B cell (primary cell): ENCODE measurements at regions not wholly inside any gene's neighbourhood (a gene's known extent, or its start where the extent isn't known, plus 50 kb on each side); places are given as distances from the start of the nearest gene placed in this dataset.

ENCODE experiments used
- ATAC-seq: fragments of 200-7000 bp; cut with Tn5 transposase; one replicate; pipeline ENCODE4 v1.10.0; 2021; ENCODE audit warnings: low read depth, mild to moderate bottlenecking, moderate number of reproducible peaks, moderate library complexity
- CTCF ChIA-PET: fragments of 350-600 bp; sonication (Branson Sonifier 250); formaldehyde crosslinking; loops from one replicate; lab custom pipeline; 2021; ENCODE audit warnings: antibody characterized with exemption, inconsistent platforms; lab: Charles Lee
- POLR2A ChIA-PET: fragments of 350-600 bp; sonication (Branson Sonifier 250); formaldehyde crosslinking; loops from one replicate; lab custom pipeline; 2021; ENCODE audit warnings: antibody characterized with exemption; lab: Charles Lee
- DNase-seq: peaks from one replicate; pipeline ENCODE4 v3.0.0; 2013
- H2AFZ ChIP-seq: 2 replicates; pipeline ENCODE4 v1.6.1; 2012; ENCODE audit warnings: mild to moderate bottlenecking, low read depth, low read length; ENCODE audit not compliant: insufficient read depth, poor library complexity, severe bottlenecking
- H3K27ac ChIP-seq, 2 donors: 1 replicate in 1 of 2; 2 replicates in 1 of 2; pipeline ENCODE4 v1.5.1; 2012 to 2013; ENCODE audit warnings: low read length in 2 of 2, mild to moderate bottlenecking in 2 of 2, moderate library complexity in 1 of 2
- H3K27me3 ChIP-seq, 4 experiments: fragments of 200-600 bp in 1 of 4; sonication (generic) in 1 of 4; replicated peaks in 1 of 4; 1 replicate in 2 of 4; 2 replicates in 2 of 4; pipeline versions ENCODE4 v1.6.1 to v1.7.0; 2013 to 2016; ENCODE audit warnings: low read length in 3 of 4, mild to moderate bottlenecking in 2 of 4, mixed read lengths in 1 of 4, moderate library complexity in 1 of 4; ENCODE audit not compliant: insufficient read depth in 4 of 4, control insufficient read depth in 3 of 4; ENCODE audit errors: control extremely low read depth in 1 of 4
- H3K36me3 ChIP-seq, 2 experiments: replicated peaks in 1 of 2; 1 replicate in 1 of 2; 2 replicates in 1 of 2; pipeline versions ENCODE4 v1.6.1 to v1.7.1; 2013; ENCODE audit warnings: low read length in 1 of 2; ENCODE audit not compliant: insufficient read depth in 2 of 2, control insufficient read depth in 1 of 2; ENCODE audit errors: control extremely low read depth in 1 of 2, extremely low read depth in 1 of 2
- H3K4me1 ChIP-seq, 2 donors: fragments of 200-600 bp in 1 of 2; sonication (generic) in 1 of 2; 1 replicate in 1 of 2; 2 replicates in 1 of 2; pipeline versions ENCODE4 v1.5.1 to v1.6.1; 2013 to 2017; ENCODE audit warnings: low read length in 2 of 2; ENCODE audit not compliant: control insufficient read depth in 2 of 2, insufficient read depth in 2 of 2
- H3K4me2 ChIP-seq: replicated peaks from 2 replicates; pipeline ENCODE3; 2012; ENCODE audit warnings: mild to moderate bottlenecking, low read depth, low read length; ENCODE audit not compliant: poor library complexity, severe bottlenecking
- H3K4me3 ChIP-seq, 5 experiments: fragments of 200-600 bp in 1 of 5; sonication (generic) in 1 of 5; 1 replicate in 3 of 5; 2 replicates in 2 of 5; pipeline versions ENCODE4 v1.5.1 to v1.7.0; 2011 to 2016; ENCODE audit warnings: low read length in 4 of 5, mild to moderate bottlenecking in 4 of 5, low read depth in 2 of 5, control low read depth in 1 of 5, moderate library complexity in 1 of 5; ENCODE audit not compliant: insufficient read depth in 1 of 5; ENCODE audit errors: control extremely low read depth in 1 of 5, extremely low read depth in 1 of 5
- H3K79me2 ChIP-seq: fragments of 200-600 bp; sonication (generic); one replicate; pipeline ENCODE4 v1.6.0; 2016; ENCODE audit warnings: low read length; ENCODE audit not compliant: control insufficient read depth, insufficient read depth
- H3K9ac ChIP-seq: fragments of 200-600 bp; sonication (generic); 2 replicates; pipeline ENCODE4 v1.6.1; 2017; ENCODE audit warnings: mild to moderate bottlenecking, low read length, moderate library complexity
- H3K9me3 ChIP-seq, 3 donors: one replicate each; pipeline versions ENCODE4 v1.6.1 to v1.7.1; 2013; ENCODE audit warnings: low read length in 2 of 3; ENCODE audit not compliant: control insufficient read depth in 2 of 3, insufficient read depth in 1 of 3; ENCODE audit errors: control extremely low read depth in 1 of 3
- H4K20me1 ChIP-seq: 2 replicates; pipeline ENCODE4 v1.6.0; 2012; ENCODE audit warnings: mild to moderate bottlenecking, low read length; ENCODE audit not compliant: insufficient read depth, control insufficient read depth, poor library complexity, severe bottlenecking
- H3K27ac Mint-ChIP-seq: one replicate; pipeline ENCODE4 v1.8.0; 2021; ENCODE audit warnings: mixed read lengths
- H3K27me3 Mint-ChIP-seq: one replicate; pipeline ENCODE4 v1.8.0; 2021; ENCODE audit warnings: mixed read lengths
- H3K4me1 Mint-ChIP-seq: one replicate; pipeline ENCODE4 v1.8.0; 2021; ENCODE audit warnings: mixed read lengths
- H3K4me3 Mint-ChIP-seq: one replicate; pipeline ENCODE4 v1.8.0; 2021; ENCODE audit warnings: mixed read lengths
- H3K9me3 Mint-ChIP-seq: one replicate; pipeline ENCODE4 v1.8.0; 2022; ENCODE audit warnings: mixed read lengths; ENCODE audit not compliant: insufficient read depth
- EZH2 ChIP-seq: IDR thresholded peaks from 2 replicates; pipeline ENCODE4 v1.6.1; 2012; ENCODE audit warnings: borderline replicate concordance, low read depth, mild to moderate bottlenecking, moderate library complexity, low read length; ENCODE audit not compliant: insufficient read depth, poor library complexity, severe bottlenecking
- WGBS: methylation state at CpG from one replicate; pipeline ENCODE4 v1.1.5; 2013; ENCODE audit warnings: missing lambda C conversion rate; ENCODE audit not compliant: insufficient coverage; 5-methylcytosine and 5-hydroxymethylcytosine counted together
- intact Hi-C: fragments of 100-400 bp; cut with micrococcal nuclease; formaldehyde crosslinking; loops from one replicate; pipeline ENCODE4 v1.10.0; 2022
- TF ChIP-seq, protein P1 (sequence below): fragments of 200-600 bp; IDR thresholded peaks from one replicate; pipeline ENCODE4 v1.8.0; 2022; ENCODE audit warnings: antibody characterized with exemption, mild to moderate bottlenecking

GRCh38 chrX:10798041-10798440, 177.7 kb upstream of the MID1 start:
- H2AFZ ChIP-seq = no peak overlapping the region
- no peak overlapping the region for H3K27ac ChIP-seq
- Mint-ChIP-seq H3K4me1 (no peaks in the 10 kb centered on the region), H3K27me3 (no peaks in the 10 kb centered on the region), H3K27ac (no peak overlapping the region), H3K9me3 (no peaks in the 10 kb centered on the region), H3K4me3 (no peak overlapping the region)
- H3K4me1 ChIP-seq = no peaks in the 10 kb centered on the region
- POLR2A ChIA-PET = no interaction called here
- CTCF ChIA-PET = no interaction called here
- H3K4me3 ChIP-seq = no peak overlapping the region
- no peaks in the 10 kb centered on the region for H3K36me3 ChIP-seq
- no peaks in the 10 kb centered on the region for H3K9me3 ChIP-seq
- TF ChIP-seq, protein P1, sequence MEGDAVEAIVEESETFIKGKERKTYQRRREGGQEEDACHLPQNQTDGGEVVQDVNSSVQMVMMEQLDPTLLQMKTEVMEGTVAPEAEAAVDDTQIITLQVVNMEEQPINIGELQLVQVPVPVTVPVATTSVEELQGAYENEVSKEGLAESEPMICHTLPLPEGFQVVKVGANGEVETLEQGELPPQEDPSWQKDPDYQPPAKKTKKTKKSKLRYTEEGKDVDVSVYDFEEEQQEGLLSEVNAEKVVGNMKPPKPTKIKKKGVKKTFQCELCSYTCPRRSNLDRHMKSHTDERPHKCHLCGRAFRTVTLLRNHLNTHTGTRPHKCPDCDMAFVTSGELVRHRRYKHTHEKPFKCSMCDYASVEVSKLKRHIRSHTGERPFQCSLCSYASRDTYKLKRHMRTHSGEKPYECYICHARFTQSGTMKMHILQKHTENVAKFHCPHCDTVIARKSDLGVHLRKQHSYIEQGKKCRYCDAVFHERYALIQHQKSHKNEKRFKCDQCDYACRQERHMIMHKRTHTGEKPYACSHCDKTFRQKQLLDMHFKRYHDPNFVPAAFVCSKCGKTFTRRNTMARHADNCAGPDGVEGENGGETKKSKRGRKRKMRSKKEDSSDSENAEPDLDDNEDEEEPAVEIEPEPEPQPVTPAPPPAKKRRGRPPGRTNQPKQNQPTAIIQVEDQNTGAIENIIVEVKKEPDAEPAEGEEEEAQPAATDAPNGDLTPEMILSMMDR = no peak
- no peak for TF ChIP-seq EZH2
- ATAC-seq = no peak
- intact Hi-C loops = no loop called here
- H3K27me3 ChIP-seq = no peaks in the 10 kb centered on the region
- no CpG with 5 or more reads among the region's 3 CpGs for WGBS
- DNase-seq = no peak
- H3K79me2 ChIP-seq = no peaks in the 10 kb centered on the region
- no peaks in the 10 kb centered on the region for H4K20me1 ChIP-seq
- H3K9ac ChIP-seq = no peak overlapping the region
- no peak overlapping the region for H3K4me2 ChIP-seq

DNA sequence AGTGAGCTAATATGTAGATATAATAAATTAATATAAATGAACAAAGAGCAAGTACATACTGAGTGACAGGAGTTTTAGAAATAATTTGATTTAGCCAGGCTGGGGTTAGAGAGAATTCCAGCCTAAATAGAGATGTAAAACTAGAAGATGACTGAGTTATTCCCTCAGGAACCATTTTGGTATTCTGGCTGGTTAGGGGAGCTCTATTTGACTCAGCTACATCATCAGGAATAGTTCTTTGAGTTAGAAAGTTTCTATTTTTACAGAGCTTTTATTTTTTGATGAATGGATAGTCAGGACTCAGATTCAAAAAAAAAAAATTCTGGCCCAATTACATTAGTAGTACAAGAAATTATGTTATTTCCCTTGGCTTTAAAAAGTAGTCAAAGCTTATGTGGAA, 180.4 kb upstream of the MID1 start:
- ATAC-seq (no peak), DNase-seq (no peak)
- CTCF ChIA-PET = no interaction called here
- POLR2A ChIA-PET = no interaction called here
- Mint-ChIP-seq H3K27me3 (no peaks in the 10 kb centered on the region), H3K27ac (no peak overlapping the region), H3K9me3 (no peaks in the 10 kb centered on the region), H3K4me1 (no peaks in the 10 kb centered on the region), H3K4me3 (no peak overlapping the region)
- no peaks in the 10 kb centered on the region for H3K27me3 ChIP-seq
- no peaks in the 10 kb centered on the region for H3K9me3 ChIP-seq
- no peaks in the 10 kb centered on the region for H3K36me3 ChIP-seq
- H4K20me1 ChIP-seq = no peaks in the 10 kb centered on the region
- no peak overlapping the region for H3K4me2 ChIP-seq
- no peak overlapping the region for H3K4me3 ChIP-seq
- TF ChIP-seq, protein P1 = no peak
- no peak overlapping the region for H2AFZ ChIP-seq
- no peaks in the 10 kb centered on the region for H3K4me1 ChIP-seq
- H3K79me2 ChIP-seq = no peaks in the 10 kb centered on the region
- H3K9ac ChIP-seq = no peak overlapping the region
- intact Hi-C loops = no loop called here
- H3K27ac ChIP-seq = no peak overlapping the region
